ENCODE measurements at regions not wholly inside any gene's neighbourhood (a gene's known extent, or its start where the extent isn't known, plus 50 kb on each side); places are given as distances from the start of the nearest gene placed in this dataset.

DNA sequence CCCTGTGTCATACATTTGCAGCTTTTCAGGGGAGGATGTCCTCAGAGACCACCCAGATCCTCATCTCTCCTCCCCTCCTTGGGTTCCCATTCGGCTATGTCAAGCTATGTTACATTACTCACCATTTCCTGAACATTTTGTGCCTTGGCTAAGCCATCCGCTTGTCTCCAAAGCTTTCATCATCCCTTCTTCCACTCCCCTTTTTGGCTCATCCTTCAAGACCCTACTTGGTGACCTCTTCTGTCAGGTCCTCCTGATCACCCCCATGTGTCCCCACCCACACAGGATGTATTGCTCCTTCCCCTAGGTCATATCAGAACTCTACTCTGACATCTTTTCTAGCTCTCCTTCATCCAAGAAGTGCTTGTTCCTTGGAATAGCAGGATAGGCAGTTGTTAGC is 81.8 kb downstream of the BOD1 start:
- no peaks in the 10 kb centered on the region for H4K20me1 ChIP-seq (replicated peaks in 1 of 2; ENCODE audit: control insufficient read depth in 1 of 2, insufficient read depth in 2 of 2, low read length in 2 of 2)
- H4K8ac ChIP-seq (ENCODE audit: extremely low read depth, insufficient read depth, low read length) = no peak overlapping the region
- no peaks in the 10 kb centered on the region for H3K79me2 ChIP-seq (ENCODE audit: control insufficient read depth in 1 of 2, insufficient read depth in 2 of 2, low read length in 2 of 2)
- no peak overlapping the region for H3K27ac ChIP-seq (ENCODE audit: low read depth, low read length)
- H4K5ac ChIP-seq (ENCODE audit: insufficient read length, low read depth, low read length) = no peak overlapping the region
- no peak overlapping the region for H3K4ac ChIP-seq (replicated peaks; ENCODE audit: insufficient read length, low read depth, low read length)
- TF ChIP-seq GTF2F1 (IDR thresholded peaks at IDR 0.05; ENCODE audit: borderline replicate concordance, low read depth, low read length) (no peak), TBP (IDR thresholded peaks at IDR 0.05; ENCODE audit: low read depth, low read length) (no peak), TAF1 (IDR thresholded peaks at IDR 0.05; ENCODE audit: low read depth, low read length) (no peak)
- no peak overlapping the region for H4K91ac ChIP-seq (replicated peaks; ENCODE audit: insufficient read length, low read length)
- H3K23ac ChIP-seq (ENCODE audit: insufficient read length) = no peak overlapping the region
- no peaks in the 10 kb centered on the region for H3K4me1 ChIP-seq (replicated peaks in 1 of 4; ENCODE audit: control insufficient read depth in 3 of 4, insufficient read depth in 4 of 4, low read length in 3 of 4)
- H2AFZ ChIP-seq (ENCODE audit: low read length) = no peak overlapping the region
- H3K79me1 ChIP-seq (ENCODE audit: low read depth, low read length) = no peaks in the 10 kb centered on the region
- no peak overlapping the region for H2BK5ac ChIP-seq (ENCODE audit: low read depth, low read length)
- H3K4me3 ChIP-seq (ENCODE audit: extremely low read depth in 1 of 4, insufficient read depth in 2 of 4, low read depth in 3 of 4, low read length in 4 of 4) = no peak overlapping the region
- DNase-seq (ENCODE audit: low read depth in 1 of 2, low spot score in 2 of 2) = no peak
- H3K9ac ChIP-seq (replicated peaks in 1 of 4; ENCODE audit: extremely low read depth in 1 of 4, low read depth in 3 of 4, low read length in 3 of 4) = no peak overlapping the region
- H3K14ac ChIP-seq (ENCODE audit: insufficient read length) = no peak overlapping the region
- no peak overlapping the region for H2BK120ac ChIP-seq (replicated peaks; ENCODE audit: low read depth, low read length)
- no peaks in the 10 kb centered on the region for H3K9me3 ChIP-seq (ENCODE audit: insufficient read depth in 2 of 2, low read depth in 1 of 2, low read length in 1 of 2)
- H3K23me2 ChIP-seq (ENCODE audit: low read depth, low read length) = 0 out of 2 replicates have a peak, but pooled peaks cover 2% of the 10 kb centered on the region
- peaks cover 0 to 1% (median 0%) of the 10 kb centered on the region in 4 experiments; a peak in 1 of 7 replicates for H3K27me3 ChIP-seq (replicated peaks in 1 of 4; ENCODE audit: control insufficient read depth in 3 of 4, extremely low read depth in 1 of 4, insufficient read depth in 3 of 4, low read length in 3 of 4)
- no peak overlapping the region for H3K4me2 ChIP-seq (ENCODE audit: insufficient read depth in 1 of 2, low read depth in 2 of 2, low read length in 2 of 2)
- no peaks in the 10 kb centered on the region for H3K36me3 ChIP-seq (ENCODE audit: control insufficient read depth in 2 of 4, insufficient read depth in 4 of 4, low read length in 3 of 4)
- FAIRE-seq = no peak
- POLR2A ChIA-PET (ENCODE audit: partially characterized antibody) = no interaction called here
- H2BK15ac ChIP-seq (ENCODE audit: low read length) = no peak overlapping the region
- CTCF ChIA-PET (ENCODE audit: partially characterized antibody) = interaction anchor here (0.9 to 1.3 kb wide), 7 partner anchors 9 to 240 kb away, joined by 3 to 5 read pairs (median 3); no protein-coding TSS in a partner anchor
- H2BK20ac ChIP-seq (ENCODE audit: low read length) = no peak overlapping the region
- no peak overlapping the region for H2AK5ac ChIP-seq (ENCODE audit: low read depth, low read length)
- no peak overlapping the region for H3K18ac ChIP-seq (ENCODE audit: extremely low read depth, low read length)
- WGBS, 2 experiments (ENCODE audit: extremely low coverage in 1 of 2, insufficient coverage in 1 of 2, insufficient read length in 1 of 2, insufficient replicate concordance in 2 of 2, low coverage in 1 of 2, low lambda C conversion rate in 2 of 2, missing lambda C conversion rate in 1 of 2) = 83% methylated on average over 2 of the region's 2 CpGs; no CpG with 5 or more reads in 1 of the 2 experiments
- no peak overlapping the region for H2BK12ac ChIP-seq (ENCODE audit: low read depth, low read length)
- no peak overlapping the region for H3K56ac ChIP-seq (replicated peaks; ENCODE audit: insufficient read length, low read depth, low read length)

Measured in H1 (cell line).